ENCODE measurements at regions not wholly inside any gene's neighbourhood (a gene's known extent, or its start where the extent isn't known, plus 50 kb on each side); places are given as distances from the start of the nearest gene placed in this dataset.

DNA sequence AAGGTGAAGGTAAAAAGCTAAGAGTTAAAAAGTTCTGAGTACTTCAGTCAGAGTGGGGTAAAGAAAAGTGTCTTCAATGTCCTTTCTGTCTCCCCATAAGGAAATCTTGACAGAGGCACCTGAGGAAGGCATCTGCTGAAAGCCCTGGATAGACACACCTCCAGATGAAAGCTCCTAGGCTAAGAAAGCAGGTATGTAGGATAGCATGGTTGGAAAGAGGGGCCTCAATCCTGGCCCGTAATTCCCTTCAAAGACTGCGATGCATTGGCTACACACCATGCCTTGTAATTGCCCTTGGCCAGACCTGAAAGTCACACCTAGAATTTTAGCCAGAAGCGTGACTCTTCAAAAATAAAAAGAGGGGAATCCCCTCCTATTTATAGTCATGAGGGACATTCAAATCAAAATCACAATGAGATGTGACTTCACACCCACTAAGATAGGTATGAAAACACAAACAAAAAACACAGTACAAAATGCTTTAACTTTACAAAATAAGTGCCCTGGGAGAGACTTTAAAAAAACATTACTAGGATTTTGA is 809.7 kb downstream of the IPMK start:
- Mint-ChIP-seq H3K27ac (no peak overlapping the region), H3K4me3 (no peak overlapping the region), H3K27me3 (no peaks in the 10 kb centered on the region), H3K9me3 (peaks cover 0 to 6% (median 0%) of the 10 kb centered on the region in 7 donors), H3K36me3 (no peaks in the 10 kb centered on the region), H3K4me1 (no peaks in the 10 kb centered on the region)
- ATAC-seq (ENCODE audit: low read depth in 2 of 2) (no peak), DNase-seq (no peak)

DNA sequence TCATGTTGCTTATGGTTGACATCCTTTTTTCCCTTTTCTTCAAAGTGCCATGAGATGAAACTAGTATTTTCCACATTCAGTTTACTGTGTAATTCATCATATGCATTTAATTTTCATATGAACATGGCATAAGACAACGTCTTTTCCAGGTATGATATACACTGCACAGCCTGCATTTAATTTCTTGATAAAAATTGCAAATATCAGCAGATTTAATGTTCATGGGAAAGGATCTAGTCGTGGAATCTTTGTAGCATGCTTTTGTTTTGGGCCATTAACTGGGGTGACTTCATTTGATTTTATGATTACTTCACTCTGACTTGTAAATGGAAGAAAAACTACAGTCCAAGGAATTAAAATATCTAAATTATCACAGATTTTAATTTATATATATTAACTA is 837.3 kb downstream of the IPMK start:
- Mint-ChIP-seq H3K36me3 (no peaks in the 10 kb centered on the region), H3K4me3 (no peak overlapping the region), H3K9me3 (peaks cover 0 to 4% (median 0%) of the 10 kb centered on the region in 7 donors), H3K27ac (no peak overlapping the region), H3K4me1 (no peaks in the 10 kb centered on the region), H3K27me3 (no peaks in the 10 kb centered on the region)
- DNase-seq: no peak
- ATAC-seq (ENCODE audit: low read depth in 2 of 2): no peak

DNA sequence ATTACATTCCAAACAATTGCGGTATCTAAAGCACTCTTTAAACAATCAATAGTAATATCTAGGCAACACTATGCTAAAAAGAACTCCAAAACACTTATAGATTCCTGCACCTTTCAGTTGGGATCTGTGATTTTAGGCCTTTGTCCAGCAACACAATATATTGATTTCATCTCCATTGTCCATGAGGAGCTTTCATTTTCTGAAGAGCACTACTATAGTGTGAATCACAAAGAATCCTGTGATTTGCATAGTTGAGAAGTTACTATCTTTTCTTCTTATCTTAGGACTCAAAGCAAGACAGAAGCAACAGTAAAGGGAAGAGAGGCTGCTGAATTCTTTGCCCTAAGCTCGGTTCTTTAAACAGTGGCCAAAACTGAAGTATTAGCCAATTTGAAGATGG is 846.8 kb downstream of the IPMK start:
- peaks cover 0 to 6% (median 1%) of the 10 kb centered on the region in 7 donors for H3K9me3 Mint-ChIP-seq
- no peaks in the 10 kb centered on the region for H3K27me3 Mint-ChIP-seq
- DNase-seq (no peak), ATAC-seq (ENCODE audit: low read depth in 2 of 2) (no peak)
- H3K27ac Mint-ChIP-seq: no peak overlapping the region
- no peaks in the 10 kb centered on the region for H3K4me1 Mint-ChIP-seq
- H3K36me3 Mint-ChIP-seq: no peaks in the 10 kb centered on the region
- H3K4me3 Mint-ChIP-seq: no peak overlapping the region

DNA sequence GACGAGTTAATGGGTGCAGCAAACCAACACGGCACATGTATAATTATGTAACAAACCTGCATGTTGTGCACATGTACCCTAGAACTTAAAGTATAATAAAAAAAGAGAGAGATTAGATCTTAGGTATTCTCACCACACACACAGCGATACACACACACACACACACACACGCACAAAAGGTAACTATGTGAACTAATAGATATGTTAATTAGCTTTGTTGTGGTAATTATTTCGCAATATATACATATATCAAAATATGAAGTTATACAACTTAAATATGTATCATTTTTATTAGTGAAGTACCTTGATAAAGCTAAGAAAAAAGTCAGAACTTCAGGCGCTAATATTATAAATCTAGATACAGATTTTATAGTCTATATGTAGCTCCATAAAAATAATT is 849.2 kb downstream of the IPMK start:
- H3K4me1 Mint-ChIP-seq: no peaks in the 10 kb centered on the region
- H3K4me3 Mint-ChIP-seq: no peak overlapping the region

DNA sequence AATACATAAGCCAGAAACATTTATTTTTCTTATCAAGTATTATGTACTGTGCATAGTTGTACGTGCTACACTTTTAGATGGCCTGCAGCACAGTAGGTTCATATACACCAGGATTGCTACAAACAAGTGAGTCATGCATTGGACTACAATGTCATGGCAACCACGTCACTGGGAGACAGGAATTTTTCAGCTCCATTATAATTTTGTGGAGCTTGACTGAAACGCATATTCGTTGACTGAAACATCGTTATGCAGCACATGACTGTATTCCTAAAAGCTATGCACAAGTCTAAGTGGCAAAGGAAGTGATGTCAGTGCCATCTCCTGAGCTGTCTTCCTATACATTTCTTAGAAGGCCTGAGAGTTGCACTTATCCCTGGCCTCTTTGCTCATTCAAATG is 871.8 kb downstream of the IPMK start:
- no peak for DNase-seq
- H3K27me3 Mint-ChIP-seq: no peaks in the 10 kb centered on the region
- no peaks in the 10 kb centered on the region for H3K36me3 Mint-ChIP-seq
- H3K9me3 Mint-ChIP-seq: peaks cover 0 to 5% (median 0%) of the 10 kb centered on the region in 7 donors
- no peak overlapping the region for H3K27ac Mint-ChIP-seq
- H3K4me3 Mint-ChIP-seq: no peak overlapping the region
- ATAC-seq (ENCODE audit: low read depth in 2 of 2): no peak
- no peaks in the 10 kb centered on the region for H3K4me1 Mint-ChIP-seq

More for the DNA sequence above, 849.2 kb downstream of the IPMK start:
- Mint-ChIP-seq H3K9me3 (peaks cover 0 to 13% (median 4%) of the 10 kb centered on the region in 7 donors), H3K36me3 (no peaks in the 10 kb centered on the region), H3K27me3 (no peaks in the 10 kb centered on the region), H3K27ac (no peak overlapping the region)
- ATAC-seq (ENCODE audit: low read depth in 2 of 2) (no peak), DNase-seq (no peak)

DNA sequence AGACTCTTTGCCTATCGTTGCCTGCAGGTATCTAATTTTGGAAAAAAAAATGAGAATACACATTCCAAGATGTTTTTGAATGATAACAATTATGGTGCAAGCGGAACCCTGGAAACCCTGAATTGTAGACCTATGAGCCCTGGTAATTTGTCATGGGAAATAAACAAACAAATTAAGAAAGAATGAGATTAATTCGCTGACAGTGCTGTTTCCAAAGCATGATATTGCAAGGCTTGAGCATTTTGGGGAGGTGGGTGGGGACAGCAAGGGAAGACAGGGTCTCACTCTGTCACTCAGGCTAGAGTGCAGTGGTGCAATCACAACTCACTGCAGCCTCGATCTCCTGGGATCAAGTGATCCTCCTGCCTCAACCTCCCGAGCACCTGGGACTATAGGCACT is 900.3 kb downstream of the IPMK start:
- ATAC-seq (ENCODE audit: low read depth in 2 of 2) (no peak), DNase-seq (no peak)
- Mint-ChIP-seq H3K27me3 (no peaks in the 10 kb centered on the region), H3K9me3 (no peaks in the 10 kb centered on the region), H3K27ac (no peak overlapping the region), H3K36me3 (no peaks in the 10 kb centered on the region), H3K4me1 (no peaks in the 10 kb centered on the region), H3K4me3 (no peak overlapping the region)

DNA sequence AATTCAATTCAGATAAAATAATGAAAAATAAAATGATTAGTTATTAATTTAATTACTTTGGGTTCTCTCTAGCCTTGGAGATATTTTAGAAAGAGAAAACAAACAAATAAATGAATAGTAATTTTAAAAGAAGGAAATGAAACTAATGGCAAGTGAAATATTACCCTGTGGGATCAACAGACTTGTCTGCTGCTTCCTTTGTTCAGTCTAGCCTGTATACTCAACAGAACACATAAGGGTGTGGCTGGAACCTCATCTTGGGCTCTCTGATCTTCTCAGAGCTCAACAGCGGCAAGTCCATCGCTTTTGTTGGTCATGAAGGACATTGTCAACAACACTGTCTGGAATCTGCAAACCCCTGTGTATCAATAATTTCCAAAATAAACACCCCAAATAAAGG is 904.9 kb downstream of the IPMK start:
- no peak for ATAC-seq (ENCODE audit: low read depth in 2 of 2)
- Mint-ChIP-seq H3K9me3 (no peaks in the 10 kb centered on the region), H3K4me3 (no peak overlapping the region)

DNA sequence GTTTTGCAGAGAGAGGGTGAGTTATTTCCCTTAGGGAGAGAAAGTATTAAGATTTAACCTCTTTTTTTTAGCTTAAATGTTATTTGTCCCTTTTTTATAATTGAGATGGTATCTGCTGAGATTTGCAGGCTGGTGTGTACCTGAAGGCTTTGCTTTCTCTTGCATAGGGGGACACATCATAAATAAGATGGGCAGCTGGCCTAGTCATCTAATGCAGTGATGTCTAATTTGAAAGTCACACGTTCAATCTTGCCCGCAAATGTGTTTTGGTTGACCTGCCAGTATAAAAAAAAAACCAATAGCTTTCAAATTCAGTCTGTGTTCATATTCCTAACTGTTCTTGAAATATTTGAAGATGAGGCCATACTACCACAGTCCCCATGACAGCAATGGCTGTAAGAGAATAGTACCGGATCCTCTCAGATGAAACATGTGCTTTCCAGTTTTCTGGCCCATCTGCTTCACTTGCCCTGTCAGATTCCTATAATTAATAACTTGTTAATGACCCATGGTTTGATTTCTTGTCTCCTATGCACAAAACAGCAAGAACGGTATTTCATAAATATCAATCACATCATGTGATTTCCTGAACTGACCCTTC is 914.2 kb downstream of the IPMK start:
- no peak overlapping the region for H3K27ac Mint-ChIP-seq
- no peaks in the 10 kb centered on the region for H3K27me3 Mint-ChIP-seq
- H3K4me3 Mint-ChIP-seq: no peak overlapping the region
- ATAC-seq (ENCODE audit: low read depth in 2 of 2) (no peak), DNase-seq (no peak)
- peaks cover 0 to 2% (median 0%) of the 10 kb centered on the region in 7 donors for H3K9me3 Mint-ChIP-seq
- no peaks in the 10 kb centered on the region for H3K36me3 Mint-ChIP-seq
- no peaks in the 10 kb centered on the region for H3K4me1 Mint-ChIP-seq

More for the DNA sequence above, 904.9 kb downstream of the IPMK start:
- no peaks in the 10 kb centered on the region for H3K27me3 Mint-ChIP-seq
- H3K27ac Mint-ChIP-seq: no peak overlapping the region
- H3K36me3 Mint-ChIP-seq: no peaks in the 10 kb centered on the region
- no peak for DNase-seq
- no peaks in the 10 kb centered on the region for H3K4me1 Mint-ChIP-seq

DNA sequence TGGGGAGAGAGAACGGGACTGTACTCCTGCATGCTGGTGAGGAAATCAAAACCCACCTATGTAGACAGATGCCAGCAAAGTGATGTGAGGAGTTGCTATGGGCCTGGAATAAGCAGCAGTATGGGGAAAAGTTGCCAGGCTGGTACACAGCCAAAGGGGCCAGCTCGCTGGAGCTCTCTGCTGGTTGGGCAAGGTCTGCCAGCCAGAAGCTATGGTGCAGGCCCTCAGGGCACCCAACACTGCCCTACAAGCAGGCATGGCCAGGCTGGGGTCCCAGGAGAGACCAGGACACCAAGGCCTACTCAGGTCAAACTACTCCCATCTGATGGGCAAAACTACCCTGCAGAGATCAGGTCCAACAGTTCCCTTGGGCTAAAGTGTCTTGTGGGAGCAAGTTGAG is 916.6 kb downstream of the IPMK start:
- H3K27ac Mint-ChIP-seq: no peak overlapping the region
- H3K36me3 Mint-ChIP-seq: no peaks in the 10 kb centered on the region
- H3K4me3 Mint-ChIP-seq: no peak overlapping the region
- H3K9me3 Mint-ChIP-seq: peaks cover 0 to 2% (median 0%) of the 10 kb centered on the region in 7 donors
- no peak for DNase-seq
- H3K4me1 Mint-ChIP-seq: no peaks in the 10 kb centered on the region
- H3K27me3 Mint-ChIP-seq: no peaks in the 10 kb centered on the region
- ATAC-seq (ENCODE audit: low read depth in 2 of 2): no peak

DNA sequence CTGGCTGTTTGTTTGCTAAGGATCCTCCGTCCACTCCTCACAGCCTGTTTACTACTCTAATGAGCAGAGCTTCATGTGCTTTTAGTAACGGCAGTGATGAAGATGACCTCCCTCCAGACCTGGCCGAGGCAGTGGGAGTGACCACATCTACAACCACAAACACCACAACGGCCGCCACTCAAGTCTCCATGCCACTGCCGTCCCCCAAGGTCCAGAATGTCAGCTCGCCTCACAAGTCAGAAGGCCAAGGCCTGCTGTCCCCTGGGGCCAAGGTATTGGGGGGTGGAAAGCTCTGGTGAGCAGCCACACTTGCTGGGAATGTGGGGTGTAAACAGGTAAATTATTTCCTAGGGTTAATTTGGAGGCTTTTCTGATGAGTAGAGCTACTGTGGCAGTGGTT is 926.4 kb downstream of the IPMK start:
- Mint-ChIP-seq H3K27ac (no peak overlapping the region), H3K9me3 (peaks cover 5 to 23% (median 12%) of the 10 kb centered on the region in 7 donors), H3K4me3 (no peak overlapping the region), H3K36me3 (no peaks in the 10 kb centered on the region), H3K27me3 (no peaks in the 10 kb centered on the region), H3K4me1 (no peaks in the 10 kb centered on the region)
- no peak for DNase-seq
- no peak for ATAC-seq (ENCODE audit: low read depth in 2 of 2)

DNA sequence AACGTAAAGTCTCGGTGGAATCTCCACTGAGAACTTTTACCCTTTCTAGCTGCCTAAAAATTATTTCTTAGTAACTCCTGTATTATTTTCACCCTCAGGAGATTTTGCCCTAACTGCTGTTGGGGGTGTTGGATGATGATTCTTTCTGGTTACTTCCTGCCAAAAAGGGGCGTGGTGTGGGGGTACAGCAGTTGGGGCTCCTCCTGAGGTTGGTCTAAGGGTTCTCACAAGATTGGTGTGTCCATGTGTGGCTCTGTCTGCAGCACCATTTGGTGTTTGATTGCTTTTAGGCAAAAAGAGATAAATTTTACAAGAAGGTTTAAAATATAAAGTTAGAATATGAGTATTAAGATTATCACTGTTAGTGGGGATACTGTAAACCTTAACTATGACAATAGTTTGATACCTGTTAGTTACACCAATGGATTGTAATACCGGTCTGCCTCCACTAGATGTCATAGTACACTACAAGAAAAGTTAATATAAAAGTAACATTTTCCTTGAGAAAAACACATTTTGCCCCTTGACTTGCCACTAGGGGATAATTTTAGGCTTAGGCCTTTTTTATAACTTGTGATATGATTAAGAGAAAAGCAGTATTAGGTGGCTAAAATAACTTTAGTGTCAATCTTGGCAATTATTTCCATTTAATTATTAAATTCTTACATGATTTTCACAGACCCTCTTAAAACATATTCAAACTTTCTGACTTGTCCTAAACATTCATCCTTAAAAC is 928.7 kb downstream of the IPMK start:
- Mint-ChIP-seq H3K9me3 (peaks cover 0 to 12% (median 7%) of the 10 kb centered on the region in 7 donors), H3K4me3 (no peak overlapping the region), H3K27me3 (no peaks in the 10 kb centered on the region), H3K36me3 (no peaks in the 10 kb centered on the region), H3K27ac (no peak overlapping the region), H3K4me1 (no peaks in the 10 kb centered on the region)
- no peak for DNase-seq
- no peak for ATAC-seq (ENCODE audit: low read depth in 2 of 2)

DNA sequence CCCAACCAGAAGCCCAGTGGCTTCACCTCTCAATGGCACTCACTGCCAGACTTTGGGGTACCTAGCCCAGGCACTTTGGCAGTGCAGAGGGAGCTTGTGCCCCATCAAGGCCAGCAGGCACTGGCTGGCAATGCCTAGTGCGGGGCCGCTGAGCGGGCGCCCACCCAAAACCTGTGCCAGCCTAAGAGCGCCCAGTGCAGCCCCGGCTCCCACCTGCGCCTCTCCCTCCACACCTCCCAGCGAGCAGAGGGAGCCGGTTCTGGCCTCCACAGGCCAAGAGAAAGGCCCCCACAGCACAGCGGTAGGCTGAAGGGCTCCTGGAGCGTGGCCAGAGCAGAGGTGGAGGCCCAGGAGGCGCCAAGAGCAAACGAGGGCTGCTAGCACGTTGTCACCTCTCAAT is 930.8 kb downstream of the IPMK start:
- Mint-ChIP-seq H3K9me3 (peaks cover 0 to 2% (median 0%) of the 10 kb centered on the region in 7 donors), H3K27ac (no peak overlapping the region), H3K36me3 (no peaks in the 10 kb centered on the region), H3K4me3 (no peak overlapping the region), H3K4me1 (no peaks in the 10 kb centered on the region), H3K27me3 (no peaks in the 10 kb centered on the region)
- ATAC-seq (ENCODE audit: low read depth in 2 of 2) (no peak), DNase-seq (no peak)

DNA sequence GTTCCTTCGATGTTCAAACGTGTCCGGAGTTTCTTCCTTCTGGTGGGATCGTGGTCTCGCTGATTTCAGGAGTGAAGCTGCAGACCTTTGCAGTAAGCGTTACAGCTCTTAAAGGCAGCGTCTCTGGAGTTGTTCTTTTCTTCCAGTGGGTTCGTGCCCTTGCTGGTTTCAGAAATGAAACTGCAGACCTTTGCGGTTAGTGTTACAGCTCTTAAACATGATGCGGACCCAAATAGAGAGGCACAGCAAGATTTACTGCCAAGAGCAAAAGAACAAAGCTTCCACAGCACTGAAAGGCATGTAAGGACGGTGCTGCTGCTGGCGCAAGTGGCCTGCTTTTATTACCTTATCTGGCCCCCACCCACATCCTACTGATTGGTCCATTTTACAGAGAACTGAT is 931.4 kb downstream of the IPMK start:
- Mint-ChIP-seq H3K27ac (no peak overlapping the region), H3K36me3 (no peaks in the 10 kb centered on the region), H3K4me1 (no peaks in the 10 kb centered on the region), H3K27me3 (no peaks in the 10 kb centered on the region), H3K4me3 (no peak overlapping the region), H3K9me3 (no peaks in the 10 kb centered on the region)
- DNase-seq (no peak), ATAC-seq (ENCODE audit: low read depth in 2 of 2) (no peak)

DNA sequence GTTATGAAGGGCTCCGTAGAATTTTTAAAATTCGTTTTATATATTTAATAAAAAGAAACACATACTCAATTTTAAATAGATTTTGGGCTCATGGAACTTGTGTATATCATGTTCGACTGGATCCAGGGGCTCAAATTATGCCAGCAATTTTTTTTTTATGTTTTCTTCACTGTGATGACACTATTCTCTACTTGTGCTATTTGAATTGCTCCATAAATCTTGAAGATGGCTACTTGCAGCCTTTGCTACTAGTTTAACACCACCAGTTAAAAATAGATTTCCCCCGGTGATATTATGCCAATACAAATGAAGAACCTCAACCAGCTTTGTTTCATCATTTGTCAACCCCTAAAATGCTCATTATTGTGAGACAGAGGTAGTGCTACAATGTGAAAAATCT is 933.2 kb downstream of the IPMK start:
- no peak for DNase-seq
- Mint-ChIP-seq H3K4me1 (no peaks in the 10 kb centered on the region), H3K4me3 (no peak overlapping the region), H3K27ac (no peak overlapping the region), H3K9me3 (no peaks in the 10 kb centered on the region), H3K27me3 (no peaks in the 10 kb centered on the region), H3K36me3 (no peaks in the 10 kb centered on the region)
- ATAC-seq (ENCODE audit: low read depth in 2 of 2): no peak

Data from naive B cell (primary cell).